HCT116 (cell line): ENCODE measurements at regions not wholly inside any gene's neighbourhood (a gene's known extent, or its start where the extent isn't known, plus 50 kb on each side); places are given as distances from the start of the nearest gene placed in this dataset.

Experiments
- ATAC-seq: fragments of 200-7000 bp; cut with Tn5 transposase; 2 replicates; pipeline ENCODE4 v1.9.1; 2020; ENCODE audit warnings: mild to moderate bottlenecking, moderate library complexity
- BruUV-seq: library from RNA; stranded (reverse); fragments of 400-500 nt; replicated peaks from 2 replicates; lab custom pipeline; 2021; lab: Mats Ljungman, UMichigan
- CTCF ChIA-PET: fragments of 300-600 bp; sonication (Branson Sonifier 250); formaldehyde crosslinking; loops from one replicate; lab custom pipeline; 2021; ENCODE audit warnings: antibody characterized with exemption; lab: Charles Lee
- POLR2A ChIA-PET: fragments of 300-600, 350-600 bp; sonication (Branson Sonifier 250); formaldehyde crosslinking; loops from one replicate; lab custom pipeline; 2021; ENCODE audit warnings: antibody characterized with exemption; lab: Charles Lee
- RAD21 ChIA-PET, 2 experiments: fragments of 300-600 bp; sonication (Branson Sonifier 250); formaldehyde crosslinking; loops; one replicate each; lab custom pipeline; 2023; ENCODE audit warnings: low total read pairs in 2 of 2; ENCODE audit not compliant: uncharacterized antibody in 2 of 2, unreplicated experiment in 2 of 2, low non-redundant PET in 1 of 2; lab: Charles Lee
- DNase-seq: peaks from one replicate; pipeline ENCODE4 v3.0.0-alpha.2; 2010; ENCODE audit warnings: low read depth, low spot score
- H2AFZ ChIP-seq: fragments of 200-600 bp; shearing (Covaris generic), sonication (generic); 2 replicates; pipeline ENCODE4 v1.6.1; 2017; ENCODE audit warnings: low read depth, mixed run types, mixed read lengths, antibody characterized with exemption, low read length; ENCODE audit not compliant: poor library complexity, severe bottlenecking
- H3K27ac ChIP-seq: 2 replicates; pipeline ENCODE4 v1.5.1; 2012; ENCODE audit warnings: low read depth, low read length
- H3K27me3 ChIP-seq: fragments of 200-600 bp; sonication (generic); 2 replicates; pipeline ENCODE4 v1.6.1; 2016; ENCODE audit warnings: mixed run types, low read length, mixed read lengths; ENCODE audit not compliant: insufficient read depth
- H3K36me3 ChIP-seq, 2 experiments: fragments of 200-500 bp in 1 of 2; fragments of 200-600 bp in 1 of 2; sonication (Bioruptor generic) in 1 of 2; sonication (generic) in 1 of 2; 2 replicates each; pipeline versions ENCODE4 v1.5.1 to v1.6.1; 2014 to 2016; ENCODE audit warnings: low read length in 2 of 2, inconsistent platforms in 1 of 2, mixed read lengths in 1 of 2, mixed run types in 1 of 2; ENCODE audit not compliant: insufficient read depth in 2 of 2, control insufficient read depth in 1 of 2
- H3K4me1 ChIP-seq, 2 experiments: fragments of 200-600 bp in 1 of 2; sonication (generic) in 1 of 2; 2 replicates each; pipeline versions ENCODE4 v1.5.1 to v1.6.1; 2012 to 2017; ENCODE audit warnings: low read length in 2 of 2, inconsistent platforms in 1 of 2, mild to moderate bottlenecking in 1 of 2, mixed read lengths in 1 of 2, mixed run types in 1 of 2, moderate library complexity in 1 of 2; ENCODE audit not compliant: insufficient read depth in 2 of 2, control insufficient read depth in 1 of 2
- H3K4me2 ChIP-seq: fragments of 200-600 bp; sonication (generic); 2 replicates; pipeline ENCODE4 v1.6.1; 2017; ENCODE audit warnings: mixed run types, low read length, mixed read lengths
- H3K4me3 ChIP-seq, 2 experiments: fragments of 200-600 bp in 1 of 2; sonication (generic) in 1 of 2; replicated peaks in 1 of 2; 2 replicates each; pipeline ENCODE4 v1.5.1; 2011 to 2016; ENCODE audit warnings: low read length in 2 of 2, control low read depth in 1 of 2, low read depth in 1 of 2, mild to moderate bottlenecking in 1 of 2, mixed read lengths in 1 of 2, mixed run types in 1 of 2
- H3K79me2 ChIP-seq: fragments of 200-600 bp; sonication (generic); 2 replicates; pipeline ENCODE4 v1.6.1; 2017; ENCODE audit warnings: mild to moderate bottlenecking, mixed run types, low read length, moderate library complexity, mixed read lengths; ENCODE audit not compliant: insufficient read depth
- H3K9ac ChIP-seq: fragments of 200-600 bp; sonication (generic); 2 replicates; pipeline ENCODE4 v1.6.1; 2016; ENCODE audit warnings: low read length, mixed read lengths
- H3K9me2 ChIP-seq: fragments of 200-600 bp; sonication (generic), shearing (Covaris generic); 2 replicates; pipeline ENCODE4 v1.6.1; 2017; ENCODE audit warnings: mixed run types, mild to moderate bottlenecking, moderate library complexity; ENCODE audit not compliant: insufficient read depth
- H3K9me3 ChIP-seq, 2 experiments: fragments of 200-500 bp in 1 of 2; fragments of 200-600 bp in 1 of 2; sonication (Bioruptor generic) in 1 of 2; sonication (generic) in 1 of 2; 2 replicates each; pipeline ENCODE4 v1.6.1; 2014 to 2017; ENCODE audit warnings: low read length in 2 of 2, mixed read lengths in 2 of 2, inconsistent platforms in 1 of 2, low read depth in 1 of 2, mild to moderate bottlenecking in 1 of 2, mixed run types in 1 of 2, moderate library complexity in 1 of 2; ENCODE audit not compliant: control insufficient read depth in 1 of 2, insufficient read depth in 1 of 2
- H4K20me1 ChIP-seq: fragments of 200-600 bp; sonication (generic), shearing (Covaris generic); 2 replicates; pipeline ENCODE4 v1.6.1; 2017; ENCODE audit warnings: mixed run types, mild to moderate bottlenecking, moderate library complexity; ENCODE audit not compliant: insufficient read depth
- ATF3 ChIP-seq: IDR thresholded peaks from 2 replicates; pipeline ENCODE4 v1.6.1; 2012
- CBX3 ChIP-seq: IDR thresholded peaks from 2 replicates; pipeline ENCODE4 v1.6.1; 2012; ENCODE audit warnings: low read depth
- CEBPB ChIP-seq: IDR thresholded peaks from 2 replicates; pipeline ENCODE4 v1.6.1; 2012; ENCODE audit warnings: low read depth
- CTCF ChIP-seq, 3 experiments: fragments of 200-600 bp in 1 of 3; sonication (generic) in 1 of 3; IDR thresholded peaks in 2 of 3; conservative IDR thresholded peaks in 1 of 3; 2 replicates each; pipeline ENCODE4 v1.5.1; 2012 to 2017; ENCODE audit warnings: low read depth in 2 of 3, low read length in 2 of 3, antibody characterized with exemption in 1 of 3, borderline replicate concordance in 1 of 3, control low read depth in 1 of 3, mild to moderate bottlenecking in 1 of 3, mixed read lengths in 1 of 3, mixed run types in 1 of 3, moderate library complexity in 1 of 3; ENCODE audit not compliant: insufficient read depth in 1 of 3
- EGR1 ChIP-seq: IDR thresholded peaks from 2 replicates; pipeline ENCODE4 v1.6.1; 2012; ENCODE audit warnings: low read depth
- ELF1 ChIP-seq: IDR thresholded peaks from 2 replicates; pipeline ENCODE4 v1.6.1; 2012; ENCODE audit warnings: low read depth, borderline replicate concordance
- EZH2 ChIP-seq: fragments of 200-600 bp; sonication (generic); IDR thresholded peaks from 2 replicates; pipeline ENCODE4 v1.6.1; 2017; ENCODE audit warnings: antibody characterized with exemption, mixed run types
- EZH2phosphoT487 ChIP-seq: fragments of 200-600 bp; IDR thresholded peaks from 2 replicates; pipeline ENCODE4 v1.6.1; 2018; ENCODE audit warnings: antibody characterized with exemption, borderline replicate concordance
- FOSL1 ChIP-seq: IDR thresholded peaks from 2 replicates; pipeline ENCODE4 v1.6.1; 2012; ENCODE audit warnings: low read depth
- POLR2A ChIP-seq: IDR thresholded peaks from 2 replicates; pipeline ENCODE4 v1.7.0; 2011; ENCODE audit warnings: borderline replicate concordance; ENCODE audit not compliant: insufficient read depth, insufficient read length; ENCODE audit errors: extremely low read depth
- POLR2AphosphoS5 ChIP-seq: IDR thresholded peaks from 2 replicates; pipeline ENCODE4 v1.6.1; 2011; ENCODE audit warnings: mild to moderate bottlenecking, low read depth, low read length, moderate library complexity
- RAD21 ChIP-seq: IDR thresholded peaks from 2 replicates; pipeline ENCODE4 v1.6.1; 2012; ENCODE audit warnings: low read depth, mild to moderate bottlenecking
- REST ChIP-seq: IDR thresholded peaks from 2 replicates; pipeline ENCODE4 v1.6.1; 2012; ENCODE audit warnings: low read depth
- SIN3A ChIP-seq: IDR thresholded peaks from 2 replicates; pipeline ENCODE4 v1.6.1; 2012; ENCODE audit warnings: low read depth
- SP1 ChIP-seq: IDR thresholded peaks from 2 replicates; pipeline ENCODE4 v1.6.1; 2012; ENCODE audit warnings: low read depth
- SRF ChIP-seq: IDR thresholded peaks from 2 replicates; pipeline ENCODE4 v1.6.1; 2012; ENCODE audit warnings: low read depth
- TCF7L2 ChIP-seq: IDR thresholded peaks from 2 replicates; pipeline ENCODE4 v1.7.0; 2011; ENCODE audit warnings: borderline replicate concordance, inconsistent platforms; ENCODE audit not compliant: insufficient read depth, insufficient read length; ENCODE audit errors: extremely low read depth
- ZBTB33 ChIP-seq: IDR thresholded peaks from 2 replicates; pipeline ENCODE4 v1.6.1; 2011; ENCODE audit warnings: mild to moderate bottlenecking, low read length, moderate library complexity; ENCODE audit not compliant: insufficient replicate concordance; ENCODE audit errors: extremely low read depth
- ZNF274 ChIP-seq: fragments of 200-500 bp; sonication (Bioruptor generic); IDR thresholded peaks from 2 replicates; pipeline ENCODE4 v1.6.1; 2014; ENCODE audit warnings: mild to moderate bottlenecking, low read depth, low read length, inconsistent platforms
- intact Hi-C: fragments of 100-400 bp; cut with micrococcal nuclease; formaldehyde crosslinking; loops from 2 replicates; pipeline ENCODE4 v1.10.0; 2022

GRCh38 chr5:147985608-147986007, 78.2 kb upstream of the SPINK5 start:
- Histone ChIP-seq H3K9me2 (no peaks in the 10 kb centered on the region), H3K9ac (no peak overlapping the region), H3K4me2 (no peak overlapping the region), H3K27me3 (no peaks in the 10 kb centered on the region), H3K79me2 (no peaks in the 10 kb centered on the region), H3K36me3 (no peaks in the 10 kb centered on the region), H3K4me3 (no peak overlapping the region), H4K20me1 (no peaks in the 10 kb centered on the region; the same call in 1 of the 2 replicates), H3K9me3 (no peaks in the 10 kb centered on the region), H3K4me1 (no peaks in the 10 kb centered on the region), H3K27ac (no peak overlapping the region), H2AFZ (no peak overlapping the region)
- no peak for ATAC-seq
- CTCF ChIA-PET = no interaction called here
- BruUV-seq = no TSS peak
- intact Hi-C loops = no loop called here
- TF ChIP-seq EGR1 (no peak), EZH2phosphoT487 (no peak), CEBPB (no peak), REST (no peak), ZNF274 (no peak), CBX3 (no peak), ATF3 (no peak), POLR2A (no peak), ZBTB33 (no peak), SP1 (no peak), SRF (no peak), SIN3A (no peak), EZH2 (no peak), POLR2AphosphoS5 (no peak), TCF7L2 (no peak), RAD21 (no peak), ELF1 (no peak), FOSL1 (no peak), CTCF (IDR thresholded peaks at IDR 0.05 in 2 of 3, conservative IDR thresholded peaks at IDR 0.05 in 1 of 3; ENCODE audit: borderline replicate concordance in 1 of 3, insufficient read depth in 1 of 3, low read depth in 2 of 3, low read length in 2 of 3) (no peak)
- POLR2A ChIA-PET = no interaction called here
- DNase-seq = no peak
- RAD21 ChIA-PET = no interaction called here
